Ovary (tissue), 3 donors: ENCODE measurements at regions not wholly inside any gene's neighbourhood (a gene's known extent, or its start where the extent isn't known, plus 50 kb on each side); places are given as distances from the start of the nearest gene placed in this dataset.

ENCODE experiments used
- EP300 ChIP-seq: sonication (generic); formaldehyde crosslinking; IDR thresholded peaks from one replicate; pipeline ENCODE4 v1.6.1; 2017; ENCODE audit warnings: antibody characterized with exemption
- POLR2A ChIP-seq: fragments of 450-650 bp; IDR thresholded peaks from one replicate; pipeline ENCODE4 v1.6.1; 2017; ENCODE audit warnings: antibody characterized with exemption, mild to moderate bottlenecking, moderate library complexity
- TF ChIP-seq, protein P1 (sequence below), 3 donors: fragments of 450-650 bp in 2 of 3; fragments of 200-600 bp in 1 of 3; IDR thresholded peaks; one replicate each; pipeline versions ENCODE4 v1.5.1 to v1.8.0; 2016 to 2022; ENCODE audit warnings: antibody characterized with exemption in 3 of 3, mild to moderate bottlenecking in 1 of 3
- donor health status: DM: no; HTN: no; CAD: no.

GRCh38 chr5:169352901-169353300 is 52.0 kb upstream of the SLIT3 start:
- TF ChIP-seq EP300, result no peak
- TF ChIP-seq, protein P1, sequence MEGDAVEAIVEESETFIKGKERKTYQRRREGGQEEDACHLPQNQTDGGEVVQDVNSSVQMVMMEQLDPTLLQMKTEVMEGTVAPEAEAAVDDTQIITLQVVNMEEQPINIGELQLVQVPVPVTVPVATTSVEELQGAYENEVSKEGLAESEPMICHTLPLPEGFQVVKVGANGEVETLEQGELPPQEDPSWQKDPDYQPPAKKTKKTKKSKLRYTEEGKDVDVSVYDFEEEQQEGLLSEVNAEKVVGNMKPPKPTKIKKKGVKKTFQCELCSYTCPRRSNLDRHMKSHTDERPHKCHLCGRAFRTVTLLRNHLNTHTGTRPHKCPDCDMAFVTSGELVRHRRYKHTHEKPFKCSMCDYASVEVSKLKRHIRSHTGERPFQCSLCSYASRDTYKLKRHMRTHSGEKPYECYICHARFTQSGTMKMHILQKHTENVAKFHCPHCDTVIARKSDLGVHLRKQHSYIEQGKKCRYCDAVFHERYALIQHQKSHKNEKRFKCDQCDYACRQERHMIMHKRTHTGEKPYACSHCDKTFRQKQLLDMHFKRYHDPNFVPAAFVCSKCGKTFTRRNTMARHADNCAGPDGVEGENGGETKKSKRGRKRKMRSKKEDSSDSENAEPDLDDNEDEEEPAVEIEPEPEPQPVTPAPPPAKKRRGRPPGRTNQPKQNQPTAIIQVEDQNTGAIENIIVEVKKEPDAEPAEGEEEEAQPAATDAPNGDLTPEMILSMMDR (IDR thresholded peaks at IDR 0.05), result no peak
- no peak for TF ChIP-seq POLR2A
